CD14-positive monocyte (primary cell): ENCODE measurements at regions not wholly inside any gene's neighbourhood (a gene's known extent, or its start where the extent isn't known, plus 50 kb on each side); places are given as distances from the start of the nearest gene placed in this dataset.

Experiments
- DNase-seq, 3 donors: peaks; one replicate each; pipeline ENCODE4 v3.0.0-alpha.2; 2011 to 2022
- H2AFZ ChIP-seq: 2 replicates; pipeline ENCODE4 v1.6.0; 2012; ENCODE audit warnings: mild to moderate bottlenecking, low read depth, low read length, inconsistent platforms; ENCODE audit not compliant: insufficient read depth, poor library complexity, severe bottlenecking
- H3K27ac ChIP-seq, 2 donors: 1 replicate in 1 of 2; 2 replicates in 1 of 2; pipeline ENCODE4 v1.5.1; 2012 to 2013; ENCODE audit warnings: low read length in 2 of 2, control low read depth in 1 of 2, inconsistent platforms in 1 of 2, low read depth in 1 of 2, mild to moderate bottlenecking in 1 of 2
- H3K27me3 ChIP-seq, 2 donors: one replicate each; pipeline versions ENCODE4 v1.6.0 to v1.6.1; 2011 to 2013; ENCODE audit warnings: low read length in 2 of 2; ENCODE audit not compliant: control insufficient read depth in 2 of 2, insufficient read depth in 2 of 2
- H3K36me3 ChIP-seq, 2 donors: replicated peaks in 1 of 2; 1 replicate in 1 of 2; 2 replicates in 1 of 2; pipeline versions ENCODE4 v1.5.1 to v1.6.1; 2012 to 2013; ENCODE audit warnings: low read length in 2 of 2, control low read depth in 1 of 2, inconsistent platforms in 1 of 2, mild to moderate bottlenecking in 1 of 2; ENCODE audit not compliant: insufficient read depth in 2 of 2, control insufficient read depth in 1 of 2
- H3K4me1 ChIP-seq, 2 donors: 1 replicate in 1 of 2; 2 replicates in 1 of 2; pipeline versions ENCODE4 v1.5.1 to v1.6.1; 2012 to 2013; ENCODE audit warnings: low read length in 2 of 2, control low read depth in 1 of 2, inconsistent platforms in 1 of 2, mild to moderate bottlenecking in 1 of 2, moderate library complexity in 1 of 2; ENCODE audit not compliant: insufficient read depth in 2 of 2, control insufficient read depth in 1 of 2
- H3K4me2 ChIP-seq: replicated peaks from 2 replicates; pipeline ENCODE3; 2012; ENCODE audit warnings: low read length, moderate library complexity, mild to moderate bottlenecking; ENCODE audit not compliant: poor library complexity, severe bottlenecking; ENCODE audit errors: extremely low read depth
- H3K4me3 ChIP-seq, 3 experiments: fragments of 200-600 bp in 1 of 3; sonication (generic) in 1 of 3; replicated peaks in 1 of 3; 1 replicate in 2 of 3; 2 replicates in 1 of 3; pipeline ENCODE4 v1.5.1; 2011 to 2013; ENCODE audit warnings: low read length in 3 of 3, mild to moderate bottlenecking in 3 of 3, control low read depth in 2 of 3, low read depth in 2 of 3, inconsistent platforms in 1 of 3, moderate library complexity in 1 of 3
- H3K79me2 ChIP-seq: 2 replicates; pipeline ENCODE4 v1.6.0; 2012; ENCODE audit warnings: mild to moderate bottlenecking, control low read depth, inconsistent platforms, low read length, moderate library complexity; ENCODE audit not compliant: insufficient read depth
- H3K9ac ChIP-seq: 2 replicates; pipeline ENCODE4 v1.6.0; 2017; ENCODE audit warnings: low read length, mild to moderate bottlenecking; ENCODE audit not compliant: insufficient read depth, poor library complexity, severe bottlenecking
- H3K9me3 ChIP-seq, 2 donors: replicated peaks in 1 of 2; 1 replicate in 1 of 2; 2 replicates in 1 of 2; pipeline versions ENCODE4 v1.5.1 to v1.6.1; 2012 to 2013; ENCODE audit warnings: low read length in 2 of 2, control low read depth in 1 of 2; ENCODE audit not compliant: control insufficient read depth in 1 of 2, insufficient read depth in 1 of 2
- H4K20me1 ChIP-seq: 2 replicates; pipeline ENCODE4 v1.6.0; 2012; ENCODE audit warnings: mild to moderate bottlenecking, low read length, control low read depth, moderate library complexity; ENCODE audit not compliant: insufficient read depth
- H3K27ac Mint-ChIP-seq, 7 donors: one replicate each; pipeline ENCODE4 v1.8.0; 2020; ENCODE audit warnings: mild to moderate bottlenecking in 7 of 7, mixed read lengths in 7 of 7, moderate library complexity in 6 of 7, inconsistent platforms in 2 of 7
- H3K27me3 Mint-ChIP-seq, 3 donors: one replicate each; pipeline ENCODE4 v1.8.0; 2021 to 2022; ENCODE audit warnings: low read depth in 3 of 3, mild to moderate bottlenecking in 3 of 3, mixed read lengths in 3 of 3, moderate library complexity in 3 of 3, inconsistent platforms in 1 of 3
- H3K36me3 Mint-ChIP-seq, 2 donors: one replicate each; pipeline ENCODE4 v1.8.0; 2020; ENCODE audit warnings: mixed read lengths in 2 of 2, inconsistent platforms in 1 of 2, mild to moderate bottlenecking in 1 of 2
- H3K4me1 Mint-ChIP-seq: one replicate; pipeline ENCODE4 v1.8.0; 2020; ENCODE audit warnings: mild to moderate bottlenecking, mixed read lengths
- H3K4me3 Mint-ChIP-seq, 2 donors: one replicate each; pipeline ENCODE4 v1.8.0; 2020; ENCODE audit warnings: mild to moderate bottlenecking in 2 of 2, mixed read lengths in 2 of 2, moderate library complexity in 1 of 2
- H3K9me3 Mint-ChIP-seq, 7 donors: one replicate each; pipeline ENCODE4 v1.8.0; 2020 to 2022; ENCODE audit warnings: mixed read lengths in 7 of 7, mild to moderate bottlenecking in 6 of 7, moderate library complexity in 6 of 7, inconsistent platforms in 2 of 7
- WGBS: methylation state at CpG from one replicate; pipeline ENCODE4 v1.1.5; 2013; ENCODE audit warnings: missing lambda C conversion rate; ENCODE audit not compliant: insufficient coverage; 5-methylcytosine and 5-hydroxymethylcytosine counted together
- intact Hi-C, 2 donors: fragments of 100-400 bp; cut with micrococcal nuclease; formaldehyde crosslinking; loops; one replicate each; pipeline versions ENCODE4 v1.15.0 to v1.15.1; 2023
- TF ChIP-seq, protein P1 (sequence below): fragments of 200-600 bp; IDR thresholded peaks from one replicate; pipeline ENCODE4 v1.8.0; 2022; ENCODE audit warnings: antibody characterized with exemption, mild to moderate bottlenecking

DNA sequence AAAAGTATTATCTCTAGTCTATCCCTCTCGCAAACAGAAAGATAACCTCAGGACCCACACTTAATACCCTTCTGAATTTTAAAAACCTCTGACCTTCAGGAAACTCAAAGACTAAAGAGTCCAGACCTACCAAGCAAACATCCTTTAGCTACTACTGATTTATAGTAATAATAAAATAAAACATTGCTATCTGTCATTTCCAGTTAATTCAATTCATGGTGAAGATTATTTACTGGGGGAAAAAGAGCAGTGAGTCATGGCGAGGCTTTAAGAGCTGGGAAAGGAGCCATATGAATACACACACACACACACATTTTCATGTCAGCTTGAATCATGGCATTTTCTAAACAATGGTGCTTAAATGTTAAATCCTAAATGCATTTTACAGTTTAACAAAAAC lies 87.1 kb downstream of the FAM76B start:
- intact Hi-C loops, result loop anchor here in 1 of 2 donors (10.0 kb wide), 1 partner anchor 628 kb away; no protein-coding TSS in a partner anchor
- H3K4me2 ChIP-seq, result no peak overlapping the region
- H3K27ac ChIP-seq, result no peak overlapping the region
- H3K9me3 ChIP-seq, result no peaks in the 10 kb centered on the region
- DNase-seq, result no peak
- H3K4me3 Mint-ChIP-seq, result no peak overlapping the region
- H3K27me3 Mint-ChIP-seq, result peaks cover 0 to 5% (median 0%) of the 10 kb centered on the region in 3 donors
- peaks cover 17 to 18% of the 10 kb centered on the region in 2 donors for H3K4me1 ChIP-seq
- H3K79me2 ChIP-seq, result no peaks in the 10 kb centered on the region
- no peaks in the 10 kb centered on the region for H4K20me1 ChIP-seq
- H3K4me1 Mint-ChIP-seq, result peaks cover 27% of the 10 kb centered on the region
- H2AFZ ChIP-seq, result no peak overlapping the region
- TF ChIP-seq, protein P1, sequence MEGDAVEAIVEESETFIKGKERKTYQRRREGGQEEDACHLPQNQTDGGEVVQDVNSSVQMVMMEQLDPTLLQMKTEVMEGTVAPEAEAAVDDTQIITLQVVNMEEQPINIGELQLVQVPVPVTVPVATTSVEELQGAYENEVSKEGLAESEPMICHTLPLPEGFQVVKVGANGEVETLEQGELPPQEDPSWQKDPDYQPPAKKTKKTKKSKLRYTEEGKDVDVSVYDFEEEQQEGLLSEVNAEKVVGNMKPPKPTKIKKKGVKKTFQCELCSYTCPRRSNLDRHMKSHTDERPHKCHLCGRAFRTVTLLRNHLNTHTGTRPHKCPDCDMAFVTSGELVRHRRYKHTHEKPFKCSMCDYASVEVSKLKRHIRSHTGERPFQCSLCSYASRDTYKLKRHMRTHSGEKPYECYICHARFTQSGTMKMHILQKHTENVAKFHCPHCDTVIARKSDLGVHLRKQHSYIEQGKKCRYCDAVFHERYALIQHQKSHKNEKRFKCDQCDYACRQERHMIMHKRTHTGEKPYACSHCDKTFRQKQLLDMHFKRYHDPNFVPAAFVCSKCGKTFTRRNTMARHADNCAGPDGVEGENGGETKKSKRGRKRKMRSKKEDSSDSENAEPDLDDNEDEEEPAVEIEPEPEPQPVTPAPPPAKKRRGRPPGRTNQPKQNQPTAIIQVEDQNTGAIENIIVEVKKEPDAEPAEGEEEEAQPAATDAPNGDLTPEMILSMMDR, result no peak
- H3K4me3 ChIP-seq, result no peak overlapping the region
- no peaks in the 10 kb centered on the region for H3K36me3 Mint-ChIP-seq
- no peak overlapping the region for H3K27ac Mint-ChIP-seq
- no peak overlapping the region for H3K9ac ChIP-seq
- H3K27me3 ChIP-seq, result no peaks in the 10 kb centered on the region
- no peaks in the 10 kb centered on the region for H3K9me3 Mint-ChIP-seq
- H3K36me3 ChIP-seq, result no peaks in the 10 kb centered on the region
- WGBS, result no CpG with 5 or more reads among the region's 2 CpGs

DNA sequence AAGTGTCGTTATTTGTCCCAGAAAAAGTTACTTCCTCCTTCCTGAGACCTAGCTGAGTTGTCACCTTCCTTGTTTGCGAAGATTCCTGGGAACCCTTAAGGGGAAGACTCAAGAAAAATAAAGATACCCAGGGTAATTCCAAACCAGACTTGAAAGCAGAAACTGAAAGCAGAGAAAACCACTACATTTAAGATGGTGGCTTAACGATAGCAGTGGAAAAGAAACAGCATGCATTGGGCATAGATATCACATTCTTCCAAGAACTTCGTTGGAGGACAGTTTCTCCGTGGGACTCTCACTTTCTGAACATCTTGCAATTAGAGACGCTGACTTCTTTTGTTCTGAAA lies 89.1 kb downstream of the FAM76B start:
- Histone ChIP-seq H3K9ac (no peak overlapping the region), H3K27me3 (no peaks in the 10 kb centered on the region), H3K4me3 (no peak overlapping the region), H3K9me3 (no peaks in the 10 kb centered on the region), H3K36me3 (no peaks in the 10 kb centered on the region), H3K27ac (no peak overlapping the region), H2AFZ (no peak overlapping the region), H4K20me1 (no peaks in the 10 kb centered on the region), H3K79me2 (no peaks in the 10 kb centered on the region), H3K4me2 (no peak overlapping the region), H3K4me1 (peaks cover 17 to 18% of the 10 kb centered on the region in 2 donors)
- H3K36me3 Mint-ChIP-seq, result no peaks in the 10 kb centered on the region
- H3K4me3 Mint-ChIP-seq, result no peak overlapping the region
- DNase-seq, result peak in 1 of 3 donors; percentile 35
- TF ChIP-seq, protein P1, result no peak
- H3K4me1 Mint-ChIP-seq, result peaks cover 27% of the 10 kb centered on the region
- WGBS, result 70% methylated on average over 5 of the region's 6 CpGs
- H3K27ac Mint-ChIP-seq, result peak overlapping the region in 1 of 7 donors; percentile 1
- intact Hi-C loops, result loop anchor here in 1 of 2 donors (10.0 kb wide), 1 partner anchor 626 kb away; no protein-coding TSS in a partner anchor
- peaks cover 0 to 5% (median 0%) of the 10 kb centered on the region in 3 donors for H3K27me3 Mint-ChIP-seq
- no peaks in the 10 kb centered on the region for H3K9me3 Mint-ChIP-seq
